HCT116 (cell line): ENCODE measurements at regions not wholly inside any gene's neighbourhood (a gene's known extent, or its start where the extent isn't known, plus 50 kb on each side); places are given as distances from the start of the nearest gene placed in this dataset.

Experiments
- SRF ChIP-seq: IDR thresholded peaks from 2 replicates; pipeline ENCODE4 v1.6.1; 2012; ENCODE audit warnings: low read depth
- TF ChIP-seq, protein P1 (sequence below): IDR thresholded peaks from 2 replicates; pipeline ENCODE4 v1.6.1; 2012; ENCODE audit warnings: low read depth

DNA sequence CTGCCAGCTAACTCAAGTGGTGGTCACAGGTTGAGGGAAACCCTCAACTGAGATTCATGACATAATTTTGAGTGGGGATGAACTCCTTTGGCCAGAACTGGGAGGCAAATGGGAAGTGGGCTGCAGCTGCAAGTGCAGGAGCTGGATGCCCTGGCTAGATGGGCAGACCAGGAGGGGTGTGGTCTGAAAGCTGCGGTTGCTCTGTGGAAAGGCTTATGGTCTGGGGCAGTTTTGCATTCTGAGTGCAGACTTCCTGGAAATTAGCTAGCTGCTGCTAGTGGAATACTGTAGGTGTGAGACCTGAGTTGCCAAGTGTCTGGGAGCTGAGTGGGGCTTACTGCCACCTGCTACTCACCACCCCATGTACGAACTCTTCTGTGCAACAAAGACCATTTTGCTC, 52.1 kb upstream of the NAP1L2 start (continued):
- TF ChIP-seq, protein P1, sequence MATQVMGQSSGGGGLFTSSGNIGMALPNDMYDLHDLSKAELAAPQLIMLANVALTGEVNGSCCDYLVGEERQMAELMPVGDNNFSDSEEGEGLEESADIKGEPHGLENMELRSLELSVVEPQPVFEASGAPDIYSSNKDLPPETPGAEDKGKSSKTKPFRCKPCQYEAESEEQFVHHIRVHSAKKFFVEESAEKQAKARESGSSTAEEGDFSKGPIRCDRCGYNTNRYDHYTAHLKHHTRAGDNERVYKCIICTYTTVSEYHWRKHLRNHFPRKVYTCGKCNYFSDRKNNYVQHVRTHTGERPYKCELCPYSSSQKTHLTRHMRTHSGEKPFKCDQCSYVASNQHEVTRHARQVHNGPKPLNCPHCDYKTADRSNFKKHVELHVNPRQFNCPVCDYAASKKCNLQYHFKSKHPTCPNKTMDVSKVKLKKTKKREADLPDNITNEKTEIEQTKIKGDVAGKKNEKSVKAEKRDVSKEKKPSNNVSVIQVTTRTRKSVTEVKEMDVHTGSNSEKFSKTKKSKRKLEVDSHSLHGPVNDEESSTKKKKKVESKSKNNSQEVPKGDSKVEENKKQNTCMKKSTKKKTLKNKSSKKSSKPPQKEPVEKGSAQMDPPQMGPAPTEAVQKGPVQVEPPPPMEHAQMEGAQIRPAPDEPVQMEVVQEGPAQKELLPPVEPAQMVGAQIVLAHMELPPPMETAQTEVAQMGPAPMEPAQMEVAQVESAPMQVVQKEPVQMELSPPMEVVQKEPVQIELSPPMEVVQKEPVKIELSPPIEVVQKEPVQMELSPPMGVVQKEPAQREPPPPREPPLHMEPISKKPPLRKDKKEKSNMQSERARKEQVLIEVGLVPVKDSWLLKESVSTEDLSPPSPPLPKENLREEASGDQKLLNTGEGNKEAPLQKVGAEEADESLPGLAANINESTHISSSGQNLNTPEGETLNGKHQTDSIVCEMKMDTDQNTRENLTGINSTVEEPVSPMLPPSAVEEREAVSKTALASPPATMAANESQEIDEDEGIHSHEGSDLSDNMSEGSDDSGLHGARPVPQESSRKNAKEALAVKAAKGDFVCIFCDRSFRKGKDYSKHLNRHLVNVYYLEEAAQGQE: no peak
- TF ChIP-seq SRF: no peak
